ENCODE measurements at regions not wholly inside any gene's neighbourhood (a gene's known extent, or its start where the extent isn't known, plus 50 kb on each side); places are given as distances from the start of the nearest gene placed in this dataset.

DNA sequence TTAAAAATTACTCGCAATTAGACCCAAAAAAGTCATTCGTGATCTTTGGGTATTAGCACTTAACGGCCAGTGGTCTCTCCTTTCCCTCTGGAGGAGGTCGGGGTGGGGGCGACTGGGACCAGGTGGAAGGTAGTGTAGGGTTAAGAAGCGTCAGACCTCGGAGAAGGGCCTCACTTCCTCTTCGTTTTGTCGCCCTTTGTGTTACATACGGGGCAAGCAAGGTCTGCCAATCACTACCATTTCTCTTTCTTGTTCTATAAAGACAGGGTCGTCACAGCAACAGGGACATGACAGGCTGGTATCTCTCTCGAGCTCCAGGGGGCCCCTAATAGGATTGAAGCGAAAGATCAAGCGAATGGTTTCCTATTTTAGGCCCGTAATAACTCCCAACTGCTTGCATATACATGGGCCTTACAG is 136.6 kb downstream of the INSIG2 start:
- TF ChIP-seq EZH2 (IDR thresholded peaks at IDR 0.05; ENCODE audit: borderline replicate concordance, insufficient read depth, low read length, poor library complexity, severe bottlenecking): no peak
- TF ChIP-seq RAD21 (conservative IDR thresholded peaks at IDR 0.05): no peak
